ENCODE measurements at regions not wholly inside any gene's neighbourhood (a gene's known extent, or its start where the extent isn't known, plus 50 kb on each side); places are given as distances from the start of the nearest gene placed in this dataset.

- Histone ChIP-seq H3K36me3 (replicated peaks; ENCODE audit: insufficient read depth, low read depth) (no peaks in the 10 kb centered on the region), H3K27me3 (no peaks in the 10 kb centered on the region), H3K27ac (no peak overlapping the region), H2AFZ (no peak overlapping the region), H3K9me2 (replicated peaks; ENCODE audit: insufficient read depth) (no peaks in the 10 kb centered on the region), H3K9me3 (ENCODE audit: low read depth) (no peaks in the 10 kb centered on the region), H3K79me2 (no peaks in the 10 kb centered on the region), H3K4me2 (no peak overlapping the region), H4K20me1 (ENCODE audit: insufficient read depth, poor library complexity, severe bottlenecking) (no peaks in the 10 kb centered on the region), H3K4me3 (no peak overlapping the region), H3K4me1 (ENCODE audit: insufficient read depth) (peaks cover 20% of the 10 kb centered on the region)
- TF ChIP-seq CTCF (IDR thresholded peaks at IDR 0.05; ENCODE audit: poor library complexity) (no peak), EZH2phosphoT487 (IDR thresholded peaks at IDR 0.05; ENCODE audit: low read depth, severe bottlenecking, unreplicated experiment) (no peak), EZH2 (IDR thresholded peaks at IDR 0.05; ENCODE audit: borderline replicate concordance) (no peak)
- no peak for DNase-seq (ENCODE audit: low spot score)
- 85% methylated on average over 14 of the region's 14 CpGs for WGBS (ENCODE audit: low lambda C conversion rate, missing lambda C conversion rate)
Measured at GRCh38 chr6:167662881-167663205, 163.9 kb upstream of the AFDN start.

GRCh38 chr6:167663316-167663715, 163.4 kb upstream of the AFDN start:
- WGBS (ENCODE audit: low lambda C conversion rate, missing lambda C conversion rate) = 87% methylated on average over 4 of the region's 4 CpGs
- H3K79me2 ChIP-seq = no peaks in the 10 kb centered on the region
- H3K4me2 ChIP-seq = no peak overlapping the region

GRCh38 chr6:167663784-167664443, 162.8 kb upstream of the AFDN start:
- no peak overlapping the region for H3K4me3 ChIP-seq
- no peak overlapping the region for H2AFZ ChIP-seq
- H3K4me2 ChIP-seq = no peak overlapping the region
- DNase-seq (ENCODE audit: low spot score) = no peak
- H3K36me3 ChIP-seq (replicated peaks; ENCODE audit: insufficient read depth, low read depth) = no peaks in the 10 kb centered on the region
- no peaks in the 10 kb centered on the region for H4K20me1 ChIP-seq (ENCODE audit: insufficient read depth, poor library complexity, severe bottlenecking)
- no peaks in the 10 kb centered on the region for H3K9me2 ChIP-seq (replicated peaks; ENCODE audit: insufficient read depth)
- TF ChIP-seq CTCF (IDR thresholded peaks at IDR 0.05; ENCODE audit: poor library complexity) = no peak
- TF ChIP-seq EZH2 (IDR thresholded peaks at IDR 0.05; ENCODE audit: borderline replicate concordance) = no peak
- no peak for TF ChIP-seq EZH2phosphoT487 (IDR thresholded peaks at IDR 0.05; ENCODE audit: low read depth, severe bottlenecking, unreplicated experiment)
- H3K4me1 ChIP-seq (ENCODE audit: insufficient read depth) = peaks cover 25% of the 10 kb centered on the region
- H3K79me2 ChIP-seq = no peaks in the 10 kb centered on the region
- 89% methylated on average over 24 of the region's 24 CpGs for WGBS (ENCODE audit: low lambda C conversion rate, missing lambda C conversion rate)
- no peak overlapping the region for H3K27ac ChIP-seq
- no peaks in the 10 kb centered on the region for H3K27me3 ChIP-seq
- H3K9me3 ChIP-seq (ENCODE audit: low read depth) = no peaks in the 10 kb centered on the region

More at GRCh38 chr6:167663316-167663715, 163.4 kb upstream of the AFDN start:
- TF ChIP-seq EZH2 (IDR thresholded peaks at IDR 0.05; ENCODE audit: borderline replicate concordance) (no peak), CTCF (IDR thresholded peaks at IDR 0.05; ENCODE audit: poor library complexity) (no peak), EZH2phosphoT487 (IDR thresholded peaks at IDR 0.05; ENCODE audit: low read depth, severe bottlenecking, unreplicated experiment) (no peak)
- Histone ChIP-seq H3K4me3 (no peak overlapping the region), H3K36me3 (replicated peaks; ENCODE audit: insufficient read depth, low read depth) (no peaks in the 10 kb centered on the region), H3K27ac (no peak overlapping the region), H3K9me2 (replicated peaks; ENCODE audit: insufficient read depth) (no peaks in the 10 kb centered on the region), H3K9me3 (ENCODE audit: low read depth) (no peaks in the 10 kb centered on the region), H2AFZ (no peak overlapping the region), H3K27me3 (no peaks in the 10 kb centered on the region), H4K20me1 (ENCODE audit: insufficient read depth, poor library complexity, severe bottlenecking) (no peaks in the 10 kb centered on the region), H3K4me1 (ENCODE audit: insufficient read depth) (peaks cover 24% of the 10 kb centered on the region)
- DNase-seq (ENCODE audit: low spot score) = no peak

Measured in hepatocyte (in vitro differentiated cells).